Right atrium auricular region (tissue), 2 donors: ENCODE measurements at regions not wholly inside any gene's neighbourhood (a gene's known extent, or its start where the extent isn't known, plus 50 kb on each side); places are given as distances from the start of the nearest gene placed in this dataset.

ENCODE experiments used
- DNase-seq: peaks from one replicate; pipeline ENCODE4 v3.0.0-alpha.2; 2019; ENCODE audit warnings: low spot score
- H3K27ac ChIP-seq, 2 donors: fragments of 200-600 bp; sonication (generic); 1 replicate in 1 of 2; 2 replicates in 1 of 2; pipeline ENCODE4 v1.5.1; 2016 to 2019
- H3K27me3 ChIP-seq, 2 donors: fragments of 200-600 bp; sonication (generic); one replicate each; pipeline versions ENCODE4 v1.5.1 to v1.6.0; 2017 to 2019
- H3K36me3 ChIP-seq: fragments of 200-600 bp; sonication (generic); one replicate; pipeline ENCODE4 v1.5.1; 2016
- H3K4me1 ChIP-seq, 2 donors: fragments of 200-600 bp; sonication (generic); one replicate each; pipeline versions ENCODE4 v1.5.1 to v1.6.0; 2017 to 2019
- H3K4me3 ChIP-seq, 2 donors: fragments of 200-600 bp; sonication (generic); 1 replicate in 1 of 2; 2 replicates in 1 of 2; pipeline ENCODE4 v1.5.1; 2017 to 2019; ENCODE audit warnings: mild to moderate bottlenecking in 1 of 2, moderate library complexity in 1 of 2
- H3K9me3 ChIP-seq, 2 donors: fragments of 200-600 bp; sonication (generic); one replicate each; pipeline ENCODE4 v1.5.1; 2019
- TF ChIP-seq, protein P1 (sequence below), 2 donors: fragments of 200-600 bp; sonication (generic); IDR thresholded peaks; one replicate each; pipeline ENCODE4 v1.5.1; 2019; ENCODE audit warnings: antibody characterized with exemption in 2 of 2

DNA sequence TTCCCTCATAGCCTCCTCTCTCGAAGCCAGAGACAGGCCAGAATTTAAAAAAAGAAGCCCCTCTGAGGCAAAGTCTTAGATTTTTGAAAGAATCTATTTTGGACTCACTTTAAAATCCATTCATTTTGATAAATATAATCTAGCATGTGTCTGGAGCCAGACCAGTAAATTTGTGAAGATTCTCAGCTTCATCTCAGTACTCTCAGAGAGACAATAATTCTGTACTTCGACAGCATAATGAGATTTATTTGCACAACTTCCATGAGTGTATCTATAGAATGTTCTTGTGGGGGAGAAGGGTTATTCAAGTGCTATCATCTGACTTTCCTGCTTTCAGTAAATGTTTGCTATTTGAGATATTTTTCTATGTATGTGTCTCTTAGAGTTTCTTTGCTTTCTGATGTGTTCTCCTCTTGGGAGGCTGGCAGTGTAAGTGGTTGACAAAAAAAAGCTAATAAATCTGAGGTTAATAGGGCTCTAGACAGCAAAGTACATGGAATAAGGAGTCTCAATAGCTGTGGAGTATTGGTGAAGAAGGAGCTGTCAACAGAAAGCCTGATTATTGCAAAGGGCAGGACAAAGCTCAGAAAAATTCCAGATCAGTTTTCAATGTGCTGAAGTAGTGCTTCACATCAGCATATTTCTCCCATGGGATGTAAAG is 223.0 kb downstream of the PTBP2 start:
- Histone ChIP-seq H3K9me3 (no peaks in the 10 kb centered on the region), H3K4me3 (no peak overlapping the region), H3K4me1 (no peaks in the 10 kb centered on the region), H3K36me3 (no peaks in the 10 kb centered on the region), H3K27ac (no peak overlapping the region), H3K27me3 (no peaks in the 10 kb centered on the region)
- DNase-seq = no peak
- TF ChIP-seq, protein P1, sequence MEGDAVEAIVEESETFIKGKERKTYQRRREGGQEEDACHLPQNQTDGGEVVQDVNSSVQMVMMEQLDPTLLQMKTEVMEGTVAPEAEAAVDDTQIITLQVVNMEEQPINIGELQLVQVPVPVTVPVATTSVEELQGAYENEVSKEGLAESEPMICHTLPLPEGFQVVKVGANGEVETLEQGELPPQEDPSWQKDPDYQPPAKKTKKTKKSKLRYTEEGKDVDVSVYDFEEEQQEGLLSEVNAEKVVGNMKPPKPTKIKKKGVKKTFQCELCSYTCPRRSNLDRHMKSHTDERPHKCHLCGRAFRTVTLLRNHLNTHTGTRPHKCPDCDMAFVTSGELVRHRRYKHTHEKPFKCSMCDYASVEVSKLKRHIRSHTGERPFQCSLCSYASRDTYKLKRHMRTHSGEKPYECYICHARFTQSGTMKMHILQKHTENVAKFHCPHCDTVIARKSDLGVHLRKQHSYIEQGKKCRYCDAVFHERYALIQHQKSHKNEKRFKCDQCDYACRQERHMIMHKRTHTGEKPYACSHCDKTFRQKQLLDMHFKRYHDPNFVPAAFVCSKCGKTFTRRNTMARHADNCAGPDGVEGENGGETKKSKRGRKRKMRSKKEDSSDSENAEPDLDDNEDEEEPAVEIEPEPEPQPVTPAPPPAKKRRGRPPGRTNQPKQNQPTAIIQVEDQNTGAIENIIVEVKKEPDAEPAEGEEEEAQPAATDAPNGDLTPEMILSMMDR (IDR thresholded peaks at IDR 0.05) = no peak

GRCh38 chr1:96945509-96946084 is 224.0 kb downstream of the PTBP2 start:
- TF ChIP-seq, protein P1 (IDR thresholded peaks at IDR 0.05) = no peak
- no peaks in the 10 kb centered on the region for H3K4me1 ChIP-seq
- no peaks in the 10 kb centered on the region for H3K27me3 ChIP-seq
- H3K36me3 ChIP-seq = no peaks in the 10 kb centered on the region
- H3K27ac ChIP-seq = no peak overlapping the region
- no peak overlapping the region for H3K4me3 ChIP-seq
- DNase-seq = no peak
- no peaks in the 10 kb centered on the region for H3K9me3 ChIP-seq

GRCh38 chr1:96955307-96956012 is 233.9 kb downstream of the PTBP2 start:
- TF ChIP-seq, protein P1 (IDR thresholded peaks at IDR 0.05) = no peak
- Histone ChIP-seq H3K27ac (no peak overlapping the region), H3K27me3 (no peaks in the 10 kb centered on the region), H3K4me1 (no peaks in the 10 kb centered on the region), H3K9me3 (no peaks in the 10 kb centered on the region), H3K4me3 (no peak overlapping the region), H3K36me3 (no peaks in the 10 kb centered on the region)
- DNase-seq = no peak

- H3K36me3 ChIP-seq = no peaks in the 10 kb centered on the region
- H3K27me3 ChIP-seq = no peaks in the 10 kb centered on the region
- H3K27ac ChIP-seq = no peak overlapping the region
- H3K4me3 ChIP-seq = no peak overlapping the region
- H3K4me1 ChIP-seq = no peaks in the 10 kb centered on the region
- DNase-seq = no peak
- TF ChIP-seq, protein P1 (IDR thresholded peaks at IDR 0.05) = no peak
- no peaks in the 10 kb centered on the region for H3K9me3 ChIP-seq
These were observed 240.6 kb downstream of the PTBP2 start for GRCh38 chr1:96962216-96962615.

DNA sequence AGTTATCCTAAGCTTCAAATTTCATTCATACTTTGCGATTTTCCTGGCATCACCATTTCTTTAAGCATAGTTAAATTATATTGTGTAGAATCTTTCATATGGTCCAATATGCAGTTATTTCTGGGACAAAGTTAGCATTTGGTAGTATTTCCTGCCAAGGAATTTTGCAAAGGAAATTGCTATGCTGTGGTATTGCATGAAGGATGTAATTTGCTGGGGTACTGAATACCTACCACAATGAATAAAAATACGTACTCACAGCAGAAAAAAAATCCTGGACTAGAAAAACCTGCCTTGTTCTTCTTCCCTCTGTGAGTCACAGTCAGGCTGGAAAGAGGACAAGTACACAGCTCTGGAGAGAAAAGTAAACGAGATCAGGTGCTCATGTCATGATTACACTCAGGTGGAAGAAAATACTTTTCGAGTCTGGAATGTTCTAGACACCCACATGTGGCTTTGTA is 241.2 kb downstream of the PTBP2 start:
- Histone ChIP-seq H3K4me1 (no peaks in the 10 kb centered on the region), H3K27me3 (no peaks in the 10 kb centered on the region), H3K27ac (no peak overlapping the region), H3K36me3 (no peaks in the 10 kb centered on the region), H3K9me3 (no peaks in the 10 kb centered on the region), H3K4me3 (no peak overlapping the region)
- TF ChIP-seq, protein P1 (IDR thresholded peaks at IDR 0.05) = no peak
- no peak for DNase-seq
